ENCODE measurements at regions not wholly inside any gene's neighbourhood (a gene's known extent, or its start where the extent isn't known, plus 50 kb on each side); places are given as distances from the start of the nearest gene placed in this dataset.
A peak's percentile ranks its signal among the peaks of the same experiment; 100 is the strongest.
"Not testable (repeated sequence)": the region's sequence is repeated elsewhere in the genome, so short reads cannot be mapped to it uniquely, and the experiment has no call there.

GRCh38 chr1:157407917-157408525 is 144.3 kb downstream of the FCRL5 start:
- DNase-seq = no peak

GRCh38 chr1:157407367-157407766 is 144.9 kb downstream of the FCRL5 start:
- DNase-seq = no peak

- DNase-seq = no peak
Measured at GRCh38 chr1:157405662-157406061, 146.7 kb downstream of the FCRL5 start.

GRCh38 chr1:157404614-157405013 is 147.7 kb downstream of the FCRL5 start:
- no peak for DNase-seq

- DNase-seq = no peak
Measured at GRCh38 chr1:157404063-157404501, 148.2 kb downstream of the FCRL5 start.

GRCh38 chr1:157403608-157404007 is 148.7 kb downstream of the FCRL5 start:
- no peak for DNase-seq

- DNase-seq = peak; percentile 39
Measured at GRCh38 chr1:157403203-157403602, 149.1 kb downstream of the FCRL5 start.

GRCh38 chr1:157400766-157401165 is 151.5 kb downstream of the FCRL5 start:
- no peak for DNase-seq

- DNase-seq = no peak
Measured at GRCh38 chr1:157399984-157400382, 152.3 kb downstream of the FCRL5 start.

- no peak for DNase-seq
Measured at GRCh38 chr1:157399343-157399983, 152.9 kb downstream of the FCRL5 start.

- DNase-seq = peak; percentile 93
Measured at GRCh38 chr1:157390651-157391050, 161.7 kb downstream of the FCRL5 start.

- no peak for DNase-seq
Measured at GRCh38 chr1:157388057-157388456, 164.3 kb downstream of the FCRL5 start.

GRCh38 chr1:157384258-157384657 is 168.1 kb downstream of the FCRL5 start:
- no peak for DNase-seq

- no peak for DNase-seq
Measured at GRCh38 chr1:157382351-157382750, 170.0 kb downstream of the FCRL5 start.

- DNase-seq = no peak
Measured at GRCh38 chr1:157380523-157380922, 171.8 kb downstream of the FCRL5 start.

GRCh38 chr1:157377280-157377713 is 175.0 kb downstream of the FCRL5 start:
- DNase-seq = peak; percentile 56

GRCh38 chr1:157376681-157377080 is 175.6 kb downstream of the FCRL5 start:
- DNase-seq = peak; percentile 23

- DNase-seq = not testable (repeated sequence)
Measured at GRCh38 chr1:157372311-157372710, 180.0 kb downstream of the FCRL5 start.

GRCh38 chr1:157371826-157372225 is 180.5 kb downstream of the FCRL5 start:
- no peak for DNase-seq

- DNase-seq = no peak
Measured at GRCh38 chr1:157371221-157371620, 181.1 kb downstream of the FCRL5 start.

GRCh38 chr1:157370698-157371097 is 181.6 kb downstream of the FCRL5 start:
- DNase-seq = no peak

GRCh38 chr1:157369808-157370521 is 182.3 kb downstream of the FCRL5 start:
- DNase-seq = peak; percentile 62

GRCh38 chr1:157368941-157369340 is 183.4 kb downstream of the FCRL5 start:
- peak; percentile 44 for DNase-seq

- DNase-seq = no peak
Measured at GRCh38 chr1:157368363-157368762, 184.0 kb downstream of the FCRL5 start.
